Ishikawa (cell line): ENCODE measurements at regions not wholly inside any gene's neighbourhood (a gene's known extent, or its start where the extent isn't known, plus 50 kb on each side); places are given as distances from the start of the nearest gene placed in this dataset.

Experiments
- CEBPB ChIP-seq: IDR thresholded peaks from 2 replicates; pipeline ENCODE4 v1.6.1; 2012
- CREB1 ChIP-seq: IDR thresholded peaks from 2 replicates; pipeline ENCODE4 v1.6.1; 2012; ENCODE audit warnings: low read depth
- EGR1 ChIP-seq: IDR thresholded peaks from 2 replicates; pipeline ENCODE4 v1.6.1; 2012
- EP300 ChIP-seq: IDR thresholded peaks from 2 replicates; pipeline ENCODE4 v1.6.1; 2012; ENCODE audit warnings: borderline replicate concordance
- FOXM1 ChIP-seq: IDR thresholded peaks from 2 replicates; pipeline ENCODE4 v1.6.1; 2012; ENCODE audit warnings: low read depth, borderline replicate concordance
- NFIC ChIP-seq: IDR thresholded peaks from 2 replicates; pipeline ENCODE4 v1.6.1; 2012
- REST ChIP-seq: IDR thresholded peaks from 2 replicates; pipeline ENCODE4 v1.6.1; 2012; ENCODE audit warnings: low read depth, mild to moderate bottlenecking
- TAF1 ChIP-seq: IDR thresholded peaks from 2 replicates; pipeline ENCODE4 v1.6.1; 2012; ENCODE audit warnings: low read depth, mild to moderate bottlenecking
- TCF12 ChIP-seq: IDR thresholded peaks from 2 replicates; pipeline ENCODE4 v1.6.1; 2012; ENCODE audit warnings: low read depth
- TEAD4 ChIP-seq: IDR thresholded peaks from 2 replicates; pipeline ENCODE4 v1.6.1; 2012
- YY1 ChIP-seq: IDR thresholded peaks from 2 replicates; pipeline ENCODE4 v1.6.1; 2012; ENCODE audit warnings: low read depth
- ZBTB7A ChIP-seq: IDR thresholded peaks from 2 replicates; pipeline ENCODE4 v1.6.1; 2012; ENCODE audit warnings: low read depth
- TF ChIP-seq, protein P1 (sequence below): IDR thresholded peaks from 2 replicates; pipeline ENCODE4 v1.6.1; 2012
- TF ChIP-seq, protein P2 (sequence below): IDR thresholded peaks from 2 replicates; pipeline ENCODE4 v1.6.1; 2012

DNA sequence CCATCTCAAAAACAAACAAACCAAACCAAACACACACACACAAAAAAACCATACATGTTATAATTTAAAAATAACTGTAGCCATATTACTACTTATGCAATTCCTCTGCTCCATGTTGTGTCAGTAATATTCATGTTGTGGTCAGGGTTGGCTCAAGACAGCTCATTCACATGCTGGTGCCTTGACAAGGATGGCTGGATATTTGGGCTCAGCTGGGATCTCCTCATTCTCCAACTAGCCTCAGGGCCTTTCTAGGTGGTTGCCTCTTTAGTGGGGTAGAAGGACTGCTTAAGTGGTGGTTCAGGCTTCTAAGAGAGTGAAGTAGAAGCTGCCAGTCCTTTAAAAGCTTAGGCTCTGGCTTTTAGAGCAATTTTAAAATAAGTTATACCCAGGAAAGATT, 189.3 kb downstream of the ADRA2A start:
- no peak for TF ChIP-seq REST
- TF ChIP-seq YY1: no peak

- TF ChIP-seq CREB1 (no peak), FOXM1 (no peak)
Observed at GRCh38 chr10:111267673-111268072, 190.8 kb downstream of the ADRA2A start.

GRCh38 chr10:111273235-111273634, 196.4 kb downstream of the ADRA2A start:
- no peak for TF ChIP-seq NFIC
- no peak for TF ChIP-seq YY1
- TF ChIP-seq, protein P1, sequence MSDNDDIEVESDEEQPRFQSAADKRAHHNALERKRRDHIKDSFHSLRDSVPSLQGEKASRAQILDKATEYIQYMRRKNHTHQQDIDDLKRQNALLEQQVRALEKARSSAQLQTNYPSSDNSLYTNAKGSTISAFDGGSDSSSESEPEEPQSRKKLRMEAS: no peak
- TF ChIP-seq REST: no peak
- TF ChIP-seq ZBTB7A: no peak
- no peak for TF ChIP-seq EGR1
- TF ChIP-seq CREB1: no peak
- TF ChIP-seq, protein P2, sequence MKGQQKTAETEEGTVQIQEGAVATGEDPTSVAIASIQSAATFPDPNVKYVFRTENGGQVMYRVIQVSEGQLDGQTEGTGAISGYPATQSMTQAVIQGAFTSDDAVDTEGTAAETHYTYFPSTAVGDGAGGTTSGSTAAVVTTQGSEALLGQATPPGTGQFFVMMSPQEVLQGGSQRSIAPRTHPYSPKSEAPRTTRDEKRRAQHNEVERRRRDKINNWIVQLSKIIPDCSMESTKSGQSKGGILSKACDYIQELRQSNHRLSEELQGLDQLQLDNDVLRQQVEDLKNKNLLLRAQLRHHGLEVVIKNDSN: no peak
- no peak for TF ChIP-seq TAF1
- no peak for TF ChIP-seq CEBPB

- no peak for TF ChIP-seq FOXM1
- TF ChIP-seq REST: no peak
- TF ChIP-seq, protein P1: no peak
- TF ChIP-seq EP300: no peak
- TF ChIP-seq TCF12: no peak
- TF ChIP-seq CREB1: no peak
- TF ChIP-seq YY1: no peak
- no peak for TF ChIP-seq TAF1
- TF ChIP-seq, protein P2: no peak
- TF ChIP-seq ZBTB7A: no peak
Observed at GRCh38 chr10:111273635-111274034, 196.8 kb downstream of the ADRA2A start.

DNA sequence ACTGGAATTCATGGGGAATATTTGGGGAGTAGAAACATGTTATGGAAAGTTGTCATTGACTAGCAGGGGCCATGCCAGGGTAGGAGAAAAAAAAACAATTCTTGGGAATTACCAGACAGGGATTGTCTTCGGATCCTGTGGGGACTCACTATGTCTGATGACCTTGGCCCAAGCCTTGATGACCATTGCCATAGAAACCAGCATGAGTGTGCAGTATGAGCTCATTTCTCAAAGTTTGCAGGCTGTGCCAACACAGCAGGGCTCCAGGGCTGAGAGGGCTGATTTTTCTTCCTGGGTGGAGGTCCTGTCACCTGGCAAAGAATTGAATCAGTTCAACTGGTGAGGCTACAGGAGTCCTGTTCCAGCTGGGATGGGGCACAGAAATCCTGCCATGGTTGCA, 198.3 kb downstream of the ADRA2A start:
- TF ChIP-seq CREB1 (no peak), REST (no peak), TAF1 (no peak), TEAD4 (no peak), YY1 (no peak), CEBPB (no peak)
- TF ChIP-seq, protein P1: no peak
- TF ChIP-seq, protein P2: no peak
